C4-2B (cell line): ENCODE measurements at regions not wholly inside any gene's neighbourhood (a gene's known extent, or its start where the extent isn't known, plus 50 kb on each side); places are given as distances from the start of the nearest gene placed in this dataset.

Experiments used
- ZFX ChIP-seq: fragments of 450-650 bp; IDR thresholded peaks from 2 replicates; pipeline ENCODE4 v1.6.1; 2017
- TF ChIP-seq, protein P1 (sequence below): fragments of 450-650 bp; conservative IDR thresholded peaks from 2 replicates; pipeline ENCODE4 v1.5.1; 2017; ENCODE audit warnings: mild to moderate bottlenecking

DNA sequence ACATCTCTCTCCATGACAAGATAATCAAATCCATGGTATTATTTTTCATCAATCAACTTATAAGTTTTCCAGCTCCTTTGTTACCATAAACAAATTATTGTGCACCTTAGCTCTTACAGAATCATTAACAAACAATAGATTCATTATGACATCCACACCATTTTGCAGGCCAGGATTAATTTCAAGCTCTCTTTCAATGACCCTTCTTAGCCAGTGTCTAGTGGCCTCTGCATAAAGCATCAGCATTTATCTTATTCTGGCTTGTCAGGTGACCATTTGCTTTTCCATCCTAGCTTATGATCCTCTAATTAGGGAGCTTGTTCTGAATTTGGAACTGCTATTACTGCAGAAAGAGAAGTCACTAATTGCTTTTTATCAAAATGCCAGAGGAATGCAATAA, 806.2 kb upstream of the CHAC2 start:
- TF ChIP-seq, protein P1, sequence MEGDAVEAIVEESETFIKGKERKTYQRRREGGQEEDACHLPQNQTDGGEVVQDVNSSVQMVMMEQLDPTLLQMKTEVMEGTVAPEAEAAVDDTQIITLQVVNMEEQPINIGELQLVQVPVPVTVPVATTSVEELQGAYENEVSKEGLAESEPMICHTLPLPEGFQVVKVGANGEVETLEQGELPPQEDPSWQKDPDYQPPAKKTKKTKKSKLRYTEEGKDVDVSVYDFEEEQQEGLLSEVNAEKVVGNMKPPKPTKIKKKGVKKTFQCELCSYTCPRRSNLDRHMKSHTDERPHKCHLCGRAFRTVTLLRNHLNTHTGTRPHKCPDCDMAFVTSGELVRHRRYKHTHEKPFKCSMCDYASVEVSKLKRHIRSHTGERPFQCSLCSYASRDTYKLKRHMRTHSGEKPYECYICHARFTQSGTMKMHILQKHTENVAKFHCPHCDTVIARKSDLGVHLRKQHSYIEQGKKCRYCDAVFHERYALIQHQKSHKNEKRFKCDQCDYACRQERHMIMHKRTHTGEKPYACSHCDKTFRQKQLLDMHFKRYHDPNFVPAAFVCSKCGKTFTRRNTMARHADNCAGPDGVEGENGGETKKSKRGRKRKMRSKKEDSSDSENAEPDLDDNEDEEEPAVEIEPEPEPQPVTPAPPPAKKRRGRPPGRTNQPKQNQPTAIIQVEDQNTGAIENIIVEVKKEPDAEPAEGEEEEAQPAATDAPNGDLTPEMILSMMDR: no peak
- no peak for TF ChIP-seq ZFX
